ENCODE measurements at regions not wholly inside any gene's neighbourhood (a gene's known extent, or its start where the extent isn't known, plus 50 kb on each side); places are given as distances from the start of the nearest gene placed in this dataset.

GRCh38 chr18:5057386-5058348 lies 139.4 kb downstream of the AKAIN1 start:
- POLR2A ChIA-PET = interaction anchor here (1.0 to 2.4 kb wide), 2 partner anchors 180 to 237 kb away, joined by 4 to 7 read pairs; partner anchors contain the start of gene ZBTB14
- Mint-ChIP-seq H3K9me3 (no peaks in the 10 kb centered on the region), H3K36me3 (no peaks in the 10 kb centered on the region), H3K4me1 (peaks cover 16 to 25% (median 23%) of the 10 kb centered on the region in 4 donors), H3K27me3 (peaks cover 0 to 4% (median 0%) of the 10 kb centered on the region in 5 donors), H3K4me3 (peak overlapping the region in 2 of 10 donors; percentile 27 to 59), H3K27ac (peak overlapping the region in 8 of 10 donors; percentile 36 to 92 (median 68))
- peak in 1 of 2 donors; percentile 60 for ATAC-seq
- peak; percentile 15 to 71 (median 46) for DNase-seq

- no peak overlapping the region for H3K4me3 Mint-ChIP-seq
- H3K27me3 Mint-ChIP-seq = peaks cover 0 to 7% (median 0%) of the 10 kb centered on the region in 5 donors
- peaks cover 1 to 7% (median 4%) of the 10 kb centered on the region in 4 donors for H3K4me1 Mint-ChIP-seq
- H3K9me3 Mint-ChIP-seq = no peaks in the 10 kb centered on the region
- H3K27ac Mint-ChIP-seq = no peak overlapping the region
- ATAC-seq (no peak), DNase-seq (no peak)
- no peaks in the 10 kb centered on the region for H3K36me3 Mint-ChIP-seq
- POLR2A ChIA-PET = no interaction called here
Observed at GRCh38 chr18:5052491-5052890, 144.6 kb downstream of the AKAIN1 start.

- no peaks in the 10 kb centered on the region for H3K9me3 Mint-ChIP-seq
- ATAC-seq = no peak
Observed at GRCh38 chr18:5051207-5051606, 145.8 kb downstream of the AKAIN1 start.

GRCh38 chr18:5049124-5049523 lies 147.9 kb downstream of the AKAIN1 start:
- H3K9me3 Mint-ChIP-seq = no peaks in the 10 kb centered on the region
- POLR2A ChIA-PET = no interaction called here
- no peak overlapping the region for H3K27ac Mint-ChIP-seq
- no peak for DNase-seq
- no peak overlapping the region for H3K4me3 Mint-ChIP-seq
- peaks cover 0 to 7% (median 0%) of the 10 kb centered on the region in 5 donors for H3K27me3 Mint-ChIP-seq
- H3K36me3 Mint-ChIP-seq = no peaks in the 10 kb centered on the region
- ATAC-seq = no peak
- no peaks in the 10 kb centered on the region for H3K4me1 Mint-ChIP-seq

More at GRCh38 chr18:5051207-5051606, 145.8 kb downstream of the AKAIN1 start:
- Mint-ChIP-seq H3K27ac (no peak overlapping the region), H3K27me3 (peaks cover 0 to 7% (median 0%) of the 10 kb centered on the region in 5 donors), H3K36me3 (no peaks in the 10 kb centered on the region), H3K4me3 (no peak overlapping the region), H3K4me1 (no peaks in the 10 kb centered on the region)
- POLR2A ChIA-PET = no interaction called here
- DNase-seq = no peak

- no peak overlapping the region for H3K27ac Mint-ChIP-seq
- peaks cover 0 to 12% (median 0%) of the 10 kb centered on the region in 9 donors for H3K9me3 Mint-ChIP-seq
- POLR2A ChIA-PET = no interaction called here
- H3K36me3 Mint-ChIP-seq = peaks cover 0 to 5% (median 0%) of the 10 kb centered on the region in 3 donors
- peaks cover 4 to 42% (median 8%) of the 10 kb centered on the region in 5 donors for H3K27me3 Mint-ChIP-seq
- no peak overlapping the region for H3K4me3 Mint-ChIP-seq
- ATAC-seq (no peak), DNase-seq (no peak)
- no peaks in the 10 kb centered on the region for H3K4me1 Mint-ChIP-seq
Observed at GRCh38 chr18:5040476-5040875, 156.6 kb downstream of the AKAIN1 start.

- ATAC-seq = no peak
- no peak for DNase-seq
- H3K4me3 Mint-ChIP-seq = no peak overlapping the region
- peaks cover 0 to 18% (median 0%) of the 10 kb centered on the region in 3 donors for H3K36me3 Mint-ChIP-seq
- peaks cover 6 to 35% (median 10%) of the 10 kb centered on the region in 5 donors for H3K27me3 Mint-ChIP-seq
- POLR2A ChIA-PET = no interaction called here
- H3K4me1 Mint-ChIP-seq = no peaks in the 10 kb centered on the region
- no peak overlapping the region for H3K27ac Mint-ChIP-seq
- H3K9me3 Mint-ChIP-seq = peaks cover 0 to 28% (median 9%) of the 10 kb centered on the region in 9 donors
Observed at GRCh38 chr18:5036523-5036922, 160.5 kb downstream of the AKAIN1 start.

- Mint-ChIP-seq H3K36me3 (peaks cover 0 to 23% (median 0%) of the 10 kb centered on the region in 3 donors), H3K9me3 (peaks cover 0 to 30% (median 12%) of the 10 kb centered on the region in 9 donors), H3K4me1 (no peaks in the 10 kb centered on the region), H3K27me3 (peaks cover under 1 to 15% (median 7%) of the 10 kb centered on the region in 5 donors), H3K4me3 (no peak overlapping the region), H3K27ac (no peak overlapping the region)
- ATAC-seq (no peak), DNase-seq (no peak)
- POLR2A ChIA-PET = no interaction called here
Observed at GRCh38 chr18:5031216-5031615, 165.8 kb downstream of the AKAIN1 start.

- no peak for DNase-seq
Observed at GRCh38 chr18:5030636-5031035, 166.4 kb downstream of the AKAIN1 start.

GRCh38 chr18:5029592-5029991 lies 167.5 kb downstream of the AKAIN1 start:
- H3K4me3 Mint-ChIP-seq = no peak overlapping the region
- ATAC-seq = no peak
- POLR2A ChIA-PET = no interaction called here

More at GRCh38 chr18:5030636-5031035, 166.4 kb downstream of the AKAIN1 start:
- peaks cover 0 to 9% (median 7%) of the 10 kb centered on the region in 5 donors for H3K27me3 Mint-ChIP-seq
- H3K9me3 Mint-ChIP-seq = peaks cover 0 to 24% (median 12%) of the 10 kb centered on the region in 9 donors
- POLR2A ChIA-PET = no interaction called here
- H3K4me1 Mint-ChIP-seq = no peaks in the 10 kb centered on the region
- no peak for ATAC-seq
- no peak overlapping the region for H3K27ac Mint-ChIP-seq
- no peak overlapping the region for H3K4me3 Mint-ChIP-seq
- peaks cover 0 to 19% (median 0%) of the 10 kb centered on the region in 3 donors for H3K36me3 Mint-ChIP-seq

GRCh38 chr18:5024741-5025140 lies 172.3 kb downstream of the AKAIN1 start:
- ATAC-seq (no peak), DNase-seq (no peak)
- peaks cover 0 to 13% (median 0%) of the 10 kb centered on the region in 9 donors for H3K9me3 Mint-ChIP-seq
- no peaks in the 10 kb centered on the region for H3K4me1 Mint-ChIP-seq
- H3K27ac Mint-ChIP-seq = no peak overlapping the region
- H3K4me3 Mint-ChIP-seq = no peak overlapping the region
- H3K36me3 Mint-ChIP-seq = peaks cover 0 to 5% (median 0%) of the 10 kb centered on the region in 3 donors
- POLR2A ChIA-PET = no interaction called here
- peaks cover 5 to 32% (median 11%) of the 10 kb centered on the region in 5 donors for H3K27me3 Mint-ChIP-seq

More at GRCh38 chr18:5029592-5029991, 167.5 kb downstream of the AKAIN1 start:
- Mint-ChIP-seq H3K4me1 (no peaks in the 10 kb centered on the region), H3K27me3 (peaks cover 0 to 13% (median 4%) of the 10 kb centered on the region in 5 donors), H3K36me3 (peaks cover 0 to 18% (median 0%) of the 10 kb centered on the region in 3 donors), H3K27ac (no peak overlapping the region), H3K9me3 (peaks cover 0 to 19% (median 12%) of the 10 kb centered on the region in 9 donors)
- no peak for DNase-seq

GRCh38 chr18:5021558-5021957 lies 175.5 kb downstream of the AKAIN1 start:
- DNase-seq = peak in 1 of 10 donors; percentile 6
- peak in 1 of 2 donors; percentile 30 for ATAC-seq
- no peaks in the 10 kb centered on the region for H3K4me1 Mint-ChIP-seq
- peaks cover 5 to 24% (median 10%) of the 10 kb centered on the region in 5 donors for H3K27me3 Mint-ChIP-seq
- no peak overlapping the region for H3K27ac Mint-ChIP-seq
- H3K4me3 Mint-ChIP-seq = no peak overlapping the region
- peaks cover 0 to 10% (median 0%) of the 10 kb centered on the region in 9 donors for H3K9me3 Mint-ChIP-seq
- no peaks in the 10 kb centered on the region for H3K36me3 Mint-ChIP-seq
- POLR2A ChIA-PET = no interaction called here

- no peaks in the 10 kb centered on the region for H3K36me3 Mint-ChIP-seq
- H3K4me1 Mint-ChIP-seq = no peaks in the 10 kb centered on the region
- ATAC-seq (no peak), DNase-seq (no peak)
- no peak overlapping the region for H3K27ac Mint-ChIP-seq
- H3K27me3 Mint-ChIP-seq = peaks cover 0 to 3% (median 0%) of the 10 kb centered on the region in 5 donors
- POLR2A ChIA-PET = no interaction called here
- H3K4me3 Mint-ChIP-seq = no peak overlapping the region
- peaks cover 0 to 9% (median 3%) of the 10 kb centered on the region in 9 donors for H3K9me3 Mint-ChIP-seq
Observed at GRCh38 chr18:5015213-5015612, 181.8 kb downstream of the AKAIN1 start.
